Liver (tissue), 3 donors: ENCODE measurements at regions not wholly inside any gene's neighbourhood (a gene's known extent, or its start where the extent isn't known, plus 50 kb on each side); places are given as distances from the start of the nearest gene placed in this dataset.

Experiments used
- JUND ChIP-seq, 2 donors: IDR thresholded peaks; 2 replicates each; pipeline ENCODE4 v1.6.1; 2016; ENCODE audit warnings: antibody characterized with exemption in 2 of 2
- TF ChIP-seq, protein P1 (sequence below): fragments of 150-350 bp; IDR thresholded peaks from 2 replicates; pipeline ENCODE4 v1.5.1; 2017; ENCODE audit warnings: improper control_type of control experiment, low read depth, low read length; ENCODE audit not compliant: missing input control
- donor health status: healthy.
- donor health status: healthy.

DNA sequence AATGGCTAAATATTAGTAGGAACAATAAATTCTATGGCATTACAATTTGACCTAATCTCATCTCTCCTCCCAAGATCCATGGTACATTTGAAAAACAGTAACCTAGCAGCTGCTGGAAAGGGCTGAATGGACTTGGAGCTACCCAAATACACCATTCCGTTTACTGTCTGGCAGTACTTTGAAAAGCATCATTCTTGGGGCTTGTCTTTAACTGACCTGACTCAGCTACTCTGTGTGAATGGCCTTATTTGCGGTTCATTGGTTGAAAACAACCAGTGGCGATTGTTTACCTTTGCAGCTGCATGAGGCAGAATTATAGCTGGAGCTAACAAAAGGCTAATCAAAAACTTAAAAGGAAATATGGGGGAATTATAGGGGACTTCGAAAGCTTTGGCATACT lies 311.2 kb upstream of the MCTP2 start:
- TF ChIP-seq, protein P1, sequence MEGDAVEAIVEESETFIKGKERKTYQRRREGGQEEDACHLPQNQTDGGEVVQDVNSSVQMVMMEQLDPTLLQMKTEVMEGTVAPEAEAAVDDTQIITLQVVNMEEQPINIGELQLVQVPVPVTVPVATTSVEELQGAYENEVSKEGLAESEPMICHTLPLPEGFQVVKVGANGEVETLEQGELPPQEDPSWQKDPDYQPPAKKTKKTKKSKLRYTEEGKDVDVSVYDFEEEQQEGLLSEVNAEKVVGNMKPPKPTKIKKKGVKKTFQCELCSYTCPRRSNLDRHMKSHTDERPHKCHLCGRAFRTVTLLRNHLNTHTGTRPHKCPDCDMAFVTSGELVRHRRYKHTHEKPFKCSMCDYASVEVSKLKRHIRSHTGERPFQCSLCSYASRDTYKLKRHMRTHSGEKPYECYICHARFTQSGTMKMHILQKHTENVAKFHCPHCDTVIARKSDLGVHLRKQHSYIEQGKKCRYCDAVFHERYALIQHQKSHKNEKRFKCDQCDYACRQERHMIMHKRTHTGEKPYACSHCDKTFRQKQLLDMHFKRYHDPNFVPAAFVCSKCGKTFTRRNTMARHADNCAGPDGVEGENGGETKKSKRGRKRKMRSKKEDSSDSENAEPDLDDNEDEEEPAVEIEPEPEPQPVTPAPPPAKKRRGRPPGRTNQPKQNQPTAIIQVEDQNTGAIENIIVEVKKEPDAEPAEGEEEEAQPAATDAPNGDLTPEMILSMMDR, result no peak
- TF ChIP-seq JUND (IDR thresholded peaks at IDR 0.05), result no peak
